CD14-positive monocyte (primary cell): ENCODE measurements at regions not wholly inside any gene's neighbourhood (a gene's known extent, or its start where the extent isn't known, plus 50 kb on each side); places are given as distances from the start of the nearest gene placed in this dataset.

Experiments used
- DNase-seq, 3 donors: peaks; one replicate each; pipeline ENCODE4 v3.0.0-alpha.2; 2011 to 2022
- H2AFZ ChIP-seq: 2 replicates; pipeline ENCODE4 v1.6.0; 2012; ENCODE audit warnings: mild to moderate bottlenecking, low read depth, low read length, inconsistent platforms; ENCODE audit not compliant: insufficient read depth, poor library complexity, severe bottlenecking
- H3K27ac ChIP-seq, 2 donors: 1 replicate in 1 of 2; 2 replicates in 1 of 2; pipeline ENCODE4 v1.5.1; 2012 to 2013; ENCODE audit warnings: low read length in 2 of 2, control low read depth in 1 of 2, inconsistent platforms in 1 of 2, low read depth in 1 of 2, mild to moderate bottlenecking in 1 of 2
- H3K27me3 ChIP-seq, 2 donors: one replicate each; pipeline versions ENCODE4 v1.6.0 to v1.6.1; 2011 to 2013; ENCODE audit warnings: low read length in 2 of 2; ENCODE audit not compliant: control insufficient read depth in 2 of 2, insufficient read depth in 2 of 2
- H3K36me3 ChIP-seq, 2 donors: replicated peaks in 1 of 2; 1 replicate in 1 of 2; 2 replicates in 1 of 2; pipeline versions ENCODE4 v1.5.1 to v1.6.1; 2012 to 2013; ENCODE audit warnings: low read length in 2 of 2, control low read depth in 1 of 2, inconsistent platforms in 1 of 2, mild to moderate bottlenecking in 1 of 2; ENCODE audit not compliant: insufficient read depth in 2 of 2, control insufficient read depth in 1 of 2
- H3K4me1 ChIP-seq, 2 donors: 1 replicate in 1 of 2; 2 replicates in 1 of 2; pipeline versions ENCODE4 v1.5.1 to v1.6.1; 2012 to 2013; ENCODE audit warnings: low read length in 2 of 2, control low read depth in 1 of 2, inconsistent platforms in 1 of 2, mild to moderate bottlenecking in 1 of 2, moderate library complexity in 1 of 2; ENCODE audit not compliant: insufficient read depth in 2 of 2, control insufficient read depth in 1 of 2
- H3K4me2 ChIP-seq: replicated peaks from 2 replicates; pipeline ENCODE3; 2012; ENCODE audit warnings: low read length, moderate library complexity, mild to moderate bottlenecking; ENCODE audit not compliant: poor library complexity, severe bottlenecking; ENCODE audit errors: extremely low read depth
- H3K4me3 ChIP-seq, 3 experiments: fragments of 200-600 bp in 1 of 3; sonication (generic) in 1 of 3; replicated peaks in 1 of 3; 1 replicate in 2 of 3; 2 replicates in 1 of 3; pipeline ENCODE4 v1.5.1; 2011 to 2013; ENCODE audit warnings: low read length in 3 of 3, mild to moderate bottlenecking in 3 of 3, control low read depth in 2 of 3, low read depth in 2 of 3, inconsistent platforms in 1 of 3, moderate library complexity in 1 of 3
- H3K79me2 ChIP-seq: 2 replicates; pipeline ENCODE4 v1.6.0; 2012; ENCODE audit warnings: mild to moderate bottlenecking, control low read depth, inconsistent platforms, low read length, moderate library complexity; ENCODE audit not compliant: insufficient read depth
- H3K9ac ChIP-seq: 2 replicates; pipeline ENCODE4 v1.6.0; 2017; ENCODE audit warnings: low read length, mild to moderate bottlenecking; ENCODE audit not compliant: insufficient read depth, poor library complexity, severe bottlenecking
- H3K9me3 ChIP-seq, 2 donors: replicated peaks in 1 of 2; 1 replicate in 1 of 2; 2 replicates in 1 of 2; pipeline versions ENCODE4 v1.5.1 to v1.6.1; 2012 to 2013; ENCODE audit warnings: low read length in 2 of 2, control low read depth in 1 of 2; ENCODE audit not compliant: control insufficient read depth in 1 of 2, insufficient read depth in 1 of 2
- H4K20me1 ChIP-seq: 2 replicates; pipeline ENCODE4 v1.6.0; 2012; ENCODE audit warnings: mild to moderate bottlenecking, low read length, control low read depth, moderate library complexity; ENCODE audit not compliant: insufficient read depth
- H3K27ac Mint-ChIP-seq, 7 donors: one replicate each; pipeline ENCODE4 v1.8.0; 2020; ENCODE audit warnings: mild to moderate bottlenecking in 7 of 7, mixed read lengths in 7 of 7, moderate library complexity in 6 of 7, inconsistent platforms in 2 of 7
- H3K27me3 Mint-ChIP-seq, 3 donors: one replicate each; pipeline ENCODE4 v1.8.0; 2021 to 2022; ENCODE audit warnings: low read depth in 3 of 3, mild to moderate bottlenecking in 3 of 3, mixed read lengths in 3 of 3, moderate library complexity in 3 of 3, inconsistent platforms in 1 of 3
- H3K36me3 Mint-ChIP-seq, 2 donors: one replicate each; pipeline ENCODE4 v1.8.0; 2020; ENCODE audit warnings: mixed read lengths in 2 of 2, inconsistent platforms in 1 of 2, mild to moderate bottlenecking in 1 of 2
- H3K4me1 Mint-ChIP-seq: one replicate; pipeline ENCODE4 v1.8.0; 2020; ENCODE audit warnings: mild to moderate bottlenecking, mixed read lengths
- H3K4me3 Mint-ChIP-seq, 2 donors: one replicate each; pipeline ENCODE4 v1.8.0; 2020; ENCODE audit warnings: mild to moderate bottlenecking in 2 of 2, mixed read lengths in 2 of 2, moderate library complexity in 1 of 2
- H3K9me3 Mint-ChIP-seq, 7 donors: one replicate each; pipeline ENCODE4 v1.8.0; 2020 to 2022; ENCODE audit warnings: mixed read lengths in 7 of 7, mild to moderate bottlenecking in 6 of 7, moderate library complexity in 6 of 7, inconsistent platforms in 2 of 7
- WGBS: methylation state at CpG from one replicate; pipeline ENCODE4 v1.1.5; 2013; ENCODE audit warnings: missing lambda C conversion rate; ENCODE audit not compliant: insufficient coverage; 5-methylcytosine and 5-hydroxymethylcytosine counted together
- intact Hi-C, 2 donors: fragments of 100-400 bp; cut with micrococcal nuclease; formaldehyde crosslinking; loops; one replicate each; pipeline versions ENCODE4 v1.15.0 to v1.15.1; 2023
- TF ChIP-seq, protein P1 (sequence below): fragments of 200-600 bp; IDR thresholded peaks from one replicate; pipeline ENCODE4 v1.8.0; 2022; ENCODE audit warnings: antibody characterized with exemption, mild to moderate bottlenecking

DNA sequence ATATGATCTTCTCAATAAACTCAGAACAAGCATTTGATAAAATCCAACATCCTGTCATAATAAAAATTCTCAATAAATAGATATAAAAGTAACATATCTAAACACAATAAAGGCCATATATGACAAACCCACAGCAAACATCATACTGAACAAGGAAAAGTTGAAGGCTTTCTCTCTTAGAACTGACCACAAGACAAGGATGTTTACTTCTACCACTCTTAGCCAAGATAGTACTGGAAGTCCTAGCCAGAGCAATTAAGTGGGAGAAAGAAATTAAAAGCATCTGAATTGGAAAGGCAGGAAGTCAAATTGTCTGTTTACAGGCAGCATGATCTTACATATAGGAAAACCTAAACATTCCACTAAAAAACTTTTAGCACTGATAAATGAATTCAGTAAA lies 510.9 kb downstream of the ANKRD7 start:
- H3K4me1 Mint-ChIP-seq: no peaks in the 10 kb centered on the region

DNA sequence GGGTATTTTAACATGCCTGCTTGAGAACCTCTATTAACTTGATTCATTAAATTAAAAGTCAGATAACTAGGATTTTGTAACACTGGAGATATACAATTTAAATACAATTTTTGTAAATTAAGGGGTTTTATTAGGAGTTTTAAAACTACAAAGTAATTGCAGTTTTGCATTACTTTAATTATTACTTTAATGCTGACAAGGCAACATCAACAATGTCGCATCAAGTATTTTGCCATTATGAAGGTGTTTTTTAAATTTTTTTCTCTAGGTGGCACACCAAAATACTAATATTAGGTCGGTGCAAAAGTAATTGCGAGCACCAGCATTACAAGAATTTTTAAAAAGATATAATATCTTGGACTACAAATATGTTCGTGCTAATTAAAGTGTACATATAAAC lies 513.4 kb downstream of the ANKRD7 start:
- H3K27ac Mint-ChIP-seq: no peak overlapping the region
- no peaks in the 10 kb centered on the region for H3K79me2 ChIP-seq
- H3K27ac ChIP-seq: no peak overlapping the region
- H3K4me2 ChIP-seq: no peak overlapping the region
- no peaks in the 10 kb centered on the region for H3K36me3 ChIP-seq
- no peak overlapping the region for H3K4me3 ChIP-seq
- no peak overlapping the region for H3K9ac ChIP-seq
- no peak overlapping the region for H3K4me3 Mint-ChIP-seq
- peaks cover 0 to 1% (median 0%) of the 10 kb centered on the region in 3 donors for H3K27me3 Mint-ChIP-seq
- no peak for DNase-seq
- H2AFZ ChIP-seq: no peak overlapping the region
- no peaks in the 10 kb centered on the region for H3K4me1 ChIP-seq
- no peaks in the 10 kb centered on the region for H3K36me3 Mint-ChIP-seq
- intact Hi-C loops: no loop called here
- no CpG with 5 or more reads among the region's 4 CpGs for WGBS
- peaks cover 0 to 4% (median 1%) of the 10 kb centered on the region in 7 donors for H3K9me3 Mint-ChIP-seq
- TF ChIP-seq, protein P1, sequence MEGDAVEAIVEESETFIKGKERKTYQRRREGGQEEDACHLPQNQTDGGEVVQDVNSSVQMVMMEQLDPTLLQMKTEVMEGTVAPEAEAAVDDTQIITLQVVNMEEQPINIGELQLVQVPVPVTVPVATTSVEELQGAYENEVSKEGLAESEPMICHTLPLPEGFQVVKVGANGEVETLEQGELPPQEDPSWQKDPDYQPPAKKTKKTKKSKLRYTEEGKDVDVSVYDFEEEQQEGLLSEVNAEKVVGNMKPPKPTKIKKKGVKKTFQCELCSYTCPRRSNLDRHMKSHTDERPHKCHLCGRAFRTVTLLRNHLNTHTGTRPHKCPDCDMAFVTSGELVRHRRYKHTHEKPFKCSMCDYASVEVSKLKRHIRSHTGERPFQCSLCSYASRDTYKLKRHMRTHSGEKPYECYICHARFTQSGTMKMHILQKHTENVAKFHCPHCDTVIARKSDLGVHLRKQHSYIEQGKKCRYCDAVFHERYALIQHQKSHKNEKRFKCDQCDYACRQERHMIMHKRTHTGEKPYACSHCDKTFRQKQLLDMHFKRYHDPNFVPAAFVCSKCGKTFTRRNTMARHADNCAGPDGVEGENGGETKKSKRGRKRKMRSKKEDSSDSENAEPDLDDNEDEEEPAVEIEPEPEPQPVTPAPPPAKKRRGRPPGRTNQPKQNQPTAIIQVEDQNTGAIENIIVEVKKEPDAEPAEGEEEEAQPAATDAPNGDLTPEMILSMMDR: no peak
- no peaks in the 10 kb centered on the region for H4K20me1 ChIP-seq
- no peaks in the 10 kb centered on the region for H3K27me3 ChIP-seq
- no peaks in the 10 kb centered on the region for H3K4me1 Mint-ChIP-seq
- H3K9me3 ChIP-seq: no peaks in the 10 kb centered on the region

More for the DNA sequence above, 510.9 kb downstream of the ANKRD7 start:
- TF ChIP-seq, protein P1: no peak
- intact Hi-C loops: no loop called here
- DNase-seq: no peak
- no peaks in the 10 kb centered on the region for H3K4me1 ChIP-seq
- no peaks in the 10 kb centered on the region for H3K36me3 ChIP-seq
- no peaks in the 10 kb centered on the region for H3K9me3 ChIP-seq
- H3K4me2 ChIP-seq: no peak overlapping the region
- no peak overlapping the region for H3K9ac ChIP-seq
- H3K36me3 Mint-ChIP-seq: no peaks in the 10 kb centered on the region
- no peak overlapping the region for H3K4me3 Mint-ChIP-seq
- H3K4me3 ChIP-seq: no peak overlapping the region
- H2AFZ ChIP-seq: no peak overlapping the region
- no peak overlapping the region for H3K27ac Mint-ChIP-seq
- H4K20me1 ChIP-seq: no peaks in the 10 kb centered on the region
- H3K27ac ChIP-seq: no peak overlapping the region
- H3K79me2 ChIP-seq: no peaks in the 10 kb centered on the region
- H3K27me3 ChIP-seq: no peaks in the 10 kb centered on the region
- H3K9me3 Mint-ChIP-seq: peaks cover 0 to 4% (median 0%) of the 10 kb centered on the region in 7 donors
- H3K27me3 Mint-ChIP-seq: peaks cover 0 to 1% (median 0%) of the 10 kb centered on the region in 3 donors
